LNCaP clone FGC (cell line): ENCODE measurements at regions not wholly inside any gene's neighbourhood (a gene's known extent, or its start where the extent isn't known, plus 50 kb on each side); places are given as distances from the start of the nearest gene placed in this dataset.

Experiments
- DNase-seq: peaks from one replicate; pipeline ENCODE4 v3.0.0-alpha.2; 2011; ENCODE audit warnings: low read depth
- H3K4me3 ChIP-seq: 2 replicates; pipeline ENCODE4 v1.5.1; 2011; ENCODE audit warnings: mild to moderate bottlenecking, low read depth, low read length, control low read depth
- CTCF ChIP-seq: IDR thresholded peaks from 2 replicates; pipeline ENCODE4 v1.5.1; 2012; ENCODE audit warnings: mild to moderate bottlenecking; ENCODE audit not compliant: control insufficient read depth, insufficient read depth; ENCODE audit errors: extremely low read depth

DNA sequence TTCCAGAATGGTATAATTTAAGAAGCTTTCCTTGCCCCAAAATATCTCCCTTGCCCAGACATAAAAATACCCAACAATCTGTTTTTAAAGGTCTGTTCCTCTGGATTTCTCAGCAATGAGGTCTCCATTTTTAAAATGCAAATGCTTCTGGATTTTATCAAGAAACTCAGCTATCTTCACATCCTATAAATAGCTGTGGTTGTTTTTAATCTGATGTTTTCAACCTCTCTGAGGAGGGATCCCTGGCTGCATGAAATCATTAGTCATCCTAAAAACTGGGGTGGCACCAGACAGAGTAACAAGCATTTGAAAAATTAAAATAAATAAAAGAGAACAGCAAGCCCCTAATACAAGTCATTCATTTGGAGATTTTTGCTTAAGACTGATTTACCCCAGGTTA is 168.5 kb upstream of the ID4 start:
- DNase-seq = no peak
- no peak for TF ChIP-seq CTCF
- no peak overlapping the region for H3K4me3 ChIP-seq

GRCh38 chr6:19669206-19669605 is 168.0 kb upstream of the ID4 start:
- H3K4me3 ChIP-seq = no peak overlapping the region
- no peak for TF ChIP-seq CTCF
- no peak for DNase-seq

DNA sequence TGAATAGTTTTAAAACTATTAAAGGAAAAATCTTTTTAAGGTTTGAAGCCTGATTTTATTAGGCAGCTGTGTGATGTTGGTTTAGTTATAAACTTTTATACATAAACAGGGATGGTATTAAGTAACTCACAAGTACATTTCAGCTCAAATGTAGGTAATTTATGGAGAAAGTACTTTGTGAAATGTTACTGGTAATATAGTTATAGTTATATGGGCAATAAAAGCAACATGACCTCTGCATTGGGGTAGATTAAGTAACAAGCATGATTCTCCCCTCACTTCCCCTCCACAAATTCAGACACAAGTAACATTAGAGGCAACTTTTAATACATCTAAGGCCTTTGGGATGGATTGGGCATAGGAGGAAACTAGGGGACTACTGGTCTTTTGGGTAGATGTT is 154.3 kb upstream of the ID4 start:
- TF ChIP-seq CTCF = no peak
- no peak for DNase-seq
- no peak overlapping the region for H3K4me3 ChIP-seq

DNA sequence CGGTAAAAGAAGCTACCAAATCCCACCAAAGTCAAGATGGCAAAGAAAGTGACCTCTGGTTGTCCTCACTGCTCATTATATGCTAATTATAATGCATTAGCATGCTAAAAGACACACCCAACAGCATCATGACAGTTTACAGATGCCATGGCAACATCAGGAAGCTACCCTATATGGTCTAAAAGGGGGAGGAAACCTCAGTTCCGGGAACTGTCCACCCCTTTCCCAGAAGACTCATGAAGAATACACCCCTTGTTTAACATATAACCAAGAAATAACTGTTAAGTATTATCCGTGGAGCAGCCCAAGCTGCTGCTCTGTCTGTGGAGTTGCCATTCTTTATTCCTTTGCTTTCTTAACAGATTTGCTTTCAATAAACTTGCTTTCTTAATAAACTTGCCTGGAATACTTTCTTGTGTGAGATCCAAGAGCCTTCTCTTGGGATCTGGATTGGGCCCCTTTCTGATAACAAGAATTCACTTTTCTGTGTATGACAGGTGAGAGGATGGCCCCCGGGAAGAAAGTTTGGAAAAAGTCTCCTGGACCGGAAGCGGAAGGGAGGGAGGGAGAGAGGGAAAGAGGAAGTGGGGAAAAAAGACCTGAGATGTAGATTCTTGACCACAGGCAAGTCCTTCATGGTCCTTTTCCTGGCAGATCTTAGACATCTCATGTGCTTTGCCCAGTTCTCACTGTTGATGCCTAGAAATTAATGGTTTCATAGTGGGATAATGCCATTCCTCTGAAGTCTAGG is 146.7 kb upstream of the ID4 start:
- DNase-seq = no peak
- H3K4me3 ChIP-seq = no peak overlapping the region
- TF ChIP-seq CTCF = no peak

- no peak for TF ChIP-seq CTCF
- no peak for DNase-seq
- no peak overlapping the region for H3K4me3 ChIP-seq
Measured at GRCh38 chr6:19691465-19692167, 145.6 kb upstream of the ID4 start.

- TF ChIP-seq CTCF = no peak
- H3K4me3 ChIP-seq = no peak overlapping the region
- DNase-seq = no peak
Measured at GRCh38 chr6:19692506-19693298, 144.5 kb upstream of the ID4 start.
